GM19467 (cell line): ENCODE measurements at regions not wholly inside any gene's neighbourhood (a gene's known extent, or its start where the extent isn't known, plus 50 kb on each side); places are given as distances from the start of the nearest gene placed in this dataset.
"Not testable (repeated sequence)": the region's sequence is repeated elsewhere in the genome, so short reads cannot be mapped to it uniquely, and the experiment has no call there.

Experiments used
- ATAC-seq: cut with Tn5 transposase; IDR thresholded peaks from one replicate; pipeline ENCODE4 v1.9.1; 2021; ENCODE audit warnings: mild to moderate bottlenecking, moderate library complexity; ENCODE audit not compliant: unreplicated experiment

DNA sequence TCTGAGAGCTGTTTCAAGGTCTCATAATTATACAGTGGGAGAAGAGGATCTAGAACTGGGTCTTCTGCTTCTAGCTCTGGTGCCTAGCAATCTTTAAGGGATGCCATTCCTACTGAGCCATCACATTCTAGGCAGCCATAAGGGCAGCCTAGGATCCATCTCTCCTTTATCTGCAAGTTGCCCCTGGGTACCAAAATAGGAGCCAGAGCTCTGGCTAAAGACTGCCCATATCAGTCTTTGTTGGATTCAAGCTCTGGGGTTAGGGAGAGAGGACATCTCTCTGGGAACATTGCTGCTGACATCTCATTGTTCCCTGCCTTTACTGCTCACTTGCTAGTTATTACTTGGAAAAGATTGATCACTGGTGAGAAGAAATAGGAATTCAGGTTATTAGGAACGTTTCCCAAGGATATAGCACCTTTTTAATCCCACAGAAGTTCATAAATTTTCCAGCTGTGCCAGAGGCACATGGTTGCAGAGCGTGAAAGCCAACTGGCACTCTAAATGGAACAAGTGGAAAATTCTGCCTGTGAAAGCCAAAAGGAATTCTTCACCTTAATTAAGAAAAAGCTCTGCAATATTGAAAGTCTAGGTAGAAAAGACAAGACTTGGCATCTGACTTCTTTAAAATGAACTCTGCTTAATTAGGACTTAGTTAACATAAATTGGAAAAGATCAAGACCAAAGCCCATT, 102.2 kb downstream of the CDC42EP3 start:
- ATAC-seq = no peak

- no peak for ATAC-seq
These were observed 101.3 kb downstream of the CDC42EP3 start for GRCh38 chr2:37569986-37570679.

GRCh38 chr2:37570773-37571586, 100.5 kb downstream of the CDC42EP3 start:
- peak; percentile 70 for ATAC-seq

DNA sequence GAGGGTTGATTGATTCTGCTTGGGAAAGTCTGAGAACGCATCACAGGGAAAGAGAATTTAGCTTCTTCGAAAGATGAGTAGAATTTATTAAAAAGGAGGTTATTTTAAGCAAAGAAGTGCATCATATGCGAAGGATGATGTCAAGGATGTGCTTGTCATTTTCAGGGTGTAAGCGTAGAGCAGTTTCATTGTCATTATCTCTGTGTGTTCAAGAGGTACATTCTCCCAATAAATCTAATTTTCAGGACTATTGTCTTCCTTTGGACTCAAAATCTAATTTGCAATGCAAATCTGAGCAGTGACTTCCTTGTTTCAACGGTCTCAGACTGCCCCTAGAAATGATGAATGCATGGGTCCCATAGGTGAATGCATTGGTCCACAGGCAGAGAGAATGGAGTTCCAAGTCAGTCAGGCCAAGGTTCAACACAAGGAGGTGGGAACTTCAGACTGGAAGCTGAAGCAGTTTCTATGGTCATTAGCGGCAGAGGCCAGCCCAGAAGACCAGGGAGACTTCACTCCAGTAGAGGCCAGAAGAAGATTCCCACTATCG, 99.8 kb downstream of the CDC42EP3 start:
- no peak for ATAC-seq

GRCh38 chr2:37573451-37574388, 97.7 kb downstream of the CDC42EP3 start:
- ATAC-seq = peak; percentile 70

DNA sequence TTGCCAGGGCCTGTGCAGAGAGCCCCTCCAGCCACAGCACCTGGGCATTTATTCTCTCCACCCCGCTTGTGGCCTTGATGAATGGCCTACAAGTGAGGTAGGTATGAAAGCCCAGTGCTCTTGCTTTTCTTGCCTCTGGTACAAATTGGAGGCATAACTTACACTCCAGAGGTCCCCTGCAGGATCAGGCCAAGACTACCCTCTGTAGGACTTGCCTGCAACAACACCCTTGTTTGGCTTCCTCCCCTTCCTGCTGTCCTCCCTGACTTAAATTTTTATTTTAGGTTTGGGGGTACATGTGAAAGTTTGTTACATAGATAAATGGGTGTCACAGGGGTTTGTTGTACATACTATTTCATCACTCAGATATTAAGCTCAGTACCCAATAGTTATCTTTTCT, 95.7 kb downstream of the CDC42EP3 start:
- no peak for ATAC-seq

DNA sequence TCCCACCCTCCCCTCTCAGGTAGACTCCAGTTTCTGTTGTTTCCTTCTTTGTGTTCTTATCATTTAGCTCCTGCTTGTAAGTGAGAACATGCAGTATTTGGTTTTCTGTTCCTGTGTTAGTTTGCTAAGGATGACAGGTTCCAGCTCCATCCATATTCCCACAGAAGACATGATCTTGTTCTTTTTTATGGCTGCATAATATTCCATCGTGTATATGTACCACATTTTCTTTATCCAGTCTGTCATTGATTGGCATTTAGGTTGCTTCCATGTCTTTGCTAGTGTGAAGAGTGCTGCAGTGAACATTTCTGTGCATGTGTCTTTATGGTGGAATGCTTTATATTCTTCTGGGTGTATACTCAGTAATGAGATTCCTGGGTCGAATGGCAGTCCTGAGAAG, 95.2 kb downstream of the CDC42EP3 start:
- ATAC-seq = not testable (repeated sequence)

DNA sequence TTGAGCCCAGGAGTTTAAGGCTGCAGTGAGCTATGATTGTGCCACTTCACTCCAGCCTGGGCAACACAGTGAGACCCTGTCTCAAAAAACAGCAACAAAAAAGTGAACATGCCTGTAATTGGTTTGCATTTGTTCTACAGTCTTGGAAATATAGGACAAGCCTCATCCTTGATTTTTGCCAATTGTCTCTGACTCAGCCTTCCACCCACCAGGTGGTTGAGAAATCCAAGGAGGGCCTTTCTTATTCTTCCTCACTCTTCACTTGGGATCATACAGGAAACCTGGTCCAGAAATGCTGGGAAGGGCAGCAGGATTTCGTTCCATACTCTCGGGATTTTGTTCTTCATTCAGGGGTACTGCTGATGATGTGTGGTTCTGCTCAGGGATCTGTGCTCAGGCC, 94.6 kb downstream of the CDC42EP3 start:
- ATAC-seq = no peak

- ATAC-seq = no peak
These were observed 92.2 kb downstream of the CDC42EP3 start for GRCh38 chr2:37579192-37579713.

- not testable (repeated sequence) for ATAC-seq
These were observed 91.5 kb downstream of the CDC42EP3 start for GRCh38 chr2:37579949-37580348.

DNA sequence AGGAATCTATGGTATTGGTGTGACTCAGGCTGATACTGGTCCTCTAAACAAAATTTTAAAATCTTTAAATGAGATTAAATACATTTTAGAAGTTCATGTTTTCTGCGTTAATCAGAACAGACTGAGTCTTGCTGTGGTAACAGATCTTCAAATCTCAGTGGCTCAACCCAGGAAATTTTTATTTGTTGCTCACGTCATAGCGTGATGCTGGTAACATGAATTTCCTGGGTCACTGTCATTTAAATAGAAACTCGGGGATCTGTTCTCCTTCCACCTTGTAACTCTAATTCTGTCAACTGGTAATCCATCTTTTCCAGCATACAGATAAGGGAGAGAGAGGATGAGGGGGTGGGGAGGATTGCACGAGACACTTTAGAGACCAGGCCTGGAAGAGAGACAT, 90.0 kb downstream of the CDC42EP3 start:
- no peak for ATAC-seq

GRCh38 chr2:37582481-37583220, 88.8 kb downstream of the CDC42EP3 start:
- no peak for ATAC-seq

GRCh38 chr2:37583402-37583801, 88.0 kb downstream of the CDC42EP3 start:
- ATAC-seq = no peak

DNA sequence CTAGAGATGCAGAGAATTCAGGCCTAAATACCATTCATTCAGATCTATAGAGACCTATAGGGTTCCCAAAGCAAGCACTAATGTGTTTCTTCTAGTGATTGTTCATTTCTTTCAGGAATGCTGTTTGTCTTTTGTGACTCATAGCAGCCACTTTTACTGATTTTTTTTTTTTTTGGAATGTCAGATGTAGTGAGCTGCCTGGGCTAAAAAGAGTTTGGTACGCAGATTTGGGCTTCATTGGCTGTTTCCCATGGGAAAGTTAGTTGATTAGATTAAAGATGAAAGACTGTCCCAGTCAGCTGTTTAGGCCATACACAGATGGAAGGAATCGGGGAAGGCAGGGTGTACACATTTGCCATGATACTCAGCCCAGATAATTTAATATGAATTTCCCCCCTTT, 87.6 kb downstream of the CDC42EP3 start:
- ATAC-seq = no peak

- no peak for ATAC-seq
These were observed 86.0 kb downstream of the CDC42EP3 start for GRCh38 chr2:37585295-37585908.

GRCh38 chr2:37585982-37586621, 85.3 kb downstream of the CDC42EP3 start:
- no peak for ATAC-seq

GRCh38 chr2:37586663-37587317, 84.7 kb downstream of the CDC42EP3 start:
- ATAC-seq = no peak

DNA sequence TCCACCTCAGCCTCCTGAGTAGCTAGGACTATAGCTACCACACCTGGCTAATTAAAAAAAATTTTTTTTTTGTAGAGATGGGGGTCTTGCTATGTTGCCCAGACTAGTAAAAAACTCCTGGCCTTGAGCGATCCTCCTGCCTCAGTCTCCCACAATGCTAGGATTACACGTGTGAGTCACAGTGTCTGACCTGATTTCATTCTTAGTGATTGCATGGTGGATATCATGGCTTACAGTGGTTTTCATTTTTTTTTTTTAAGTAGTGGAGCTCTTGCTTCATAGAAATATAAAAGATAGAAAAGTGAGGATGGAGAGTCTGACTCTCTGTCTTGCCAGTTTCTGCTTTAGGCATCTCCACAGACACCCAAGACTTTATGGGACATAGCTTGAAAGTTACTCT, 83.6 kb downstream of the CDC42EP3 start:
- ATAC-seq = no peak
